ENCODE measurements at regions not wholly inside any gene's neighbourhood (a gene's known extent, or its start where the extent isn't known, plus 50 kb on each side); places are given as distances from the start of the nearest gene placed in this dataset.

GRCh38 chr11:26201411-26201810 lies 130.5 kb upstream of the ANO3 start:
- DNase-seq: no peak

DNA sequence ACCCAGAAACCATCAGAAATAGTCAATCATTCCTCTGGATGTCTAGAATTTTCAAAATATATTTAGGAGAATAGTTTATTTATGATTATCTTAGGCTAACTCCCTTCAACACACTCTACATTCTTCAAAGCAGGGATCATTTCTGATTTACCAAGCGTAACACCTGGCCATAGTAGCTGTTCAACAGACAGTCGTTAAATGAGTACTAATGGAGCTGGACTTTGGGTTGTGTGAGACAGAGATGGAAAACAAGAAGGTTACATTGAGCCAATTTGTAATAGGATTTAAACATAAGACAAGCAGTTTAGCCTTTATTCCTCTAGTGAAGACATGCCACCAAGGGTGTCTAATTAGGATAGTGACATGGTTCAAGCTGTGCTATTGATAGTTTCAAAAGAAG lies 129.2 kb upstream of the ANO3 start:
- DNase-seq: no peak

DNA sequence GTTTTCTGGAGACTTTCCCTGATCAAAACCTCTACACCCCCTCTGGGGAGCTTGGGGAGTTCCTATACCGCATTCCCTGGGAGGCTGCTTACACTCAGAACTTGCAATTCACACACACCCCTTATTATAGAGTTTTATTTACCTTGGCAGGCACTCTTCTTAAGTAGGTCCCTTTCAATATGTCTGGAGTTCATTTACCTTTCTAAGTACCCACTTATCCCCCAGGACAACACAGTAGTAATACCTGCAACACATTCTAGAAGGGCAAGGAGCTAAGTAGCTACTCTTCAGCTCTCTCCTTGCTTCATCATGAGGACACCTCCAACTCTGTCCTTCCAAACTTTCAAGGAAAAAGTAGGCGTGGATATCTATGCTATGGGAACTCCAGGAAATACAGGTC lies 127.8 kb upstream of the ANO3 start:
- DNase-seq: no peak

DNA sequence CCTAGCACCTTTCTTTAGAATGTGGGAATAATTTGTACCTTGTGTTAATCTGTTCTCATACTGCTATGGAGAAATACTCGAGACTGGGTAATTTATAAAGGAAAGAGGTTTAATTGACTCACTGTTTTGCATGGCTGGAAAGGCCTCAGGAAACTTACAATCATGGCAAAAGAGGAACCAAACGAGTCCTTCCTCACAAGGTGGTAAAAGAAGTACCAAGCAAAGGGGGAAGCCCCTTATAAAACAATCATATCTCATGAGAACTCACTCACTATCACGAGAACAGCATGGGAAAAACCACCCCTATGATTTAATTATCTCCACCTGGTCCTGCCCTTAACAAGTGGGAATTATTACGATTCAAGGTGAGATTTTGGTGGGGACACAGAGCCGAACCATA lies 127.1 kb upstream of the ANO3 start:
- no peak for DNase-seq

GRCh38 chr11:26219183-26220117 lies 112.5 kb upstream of the ANO3 start:
- DNase-seq: no peak

GRCh38 chr11:26225646-26226045 lies 106.3 kb upstream of the ANO3 start:
- no peak for DNase-seq

DNA sequence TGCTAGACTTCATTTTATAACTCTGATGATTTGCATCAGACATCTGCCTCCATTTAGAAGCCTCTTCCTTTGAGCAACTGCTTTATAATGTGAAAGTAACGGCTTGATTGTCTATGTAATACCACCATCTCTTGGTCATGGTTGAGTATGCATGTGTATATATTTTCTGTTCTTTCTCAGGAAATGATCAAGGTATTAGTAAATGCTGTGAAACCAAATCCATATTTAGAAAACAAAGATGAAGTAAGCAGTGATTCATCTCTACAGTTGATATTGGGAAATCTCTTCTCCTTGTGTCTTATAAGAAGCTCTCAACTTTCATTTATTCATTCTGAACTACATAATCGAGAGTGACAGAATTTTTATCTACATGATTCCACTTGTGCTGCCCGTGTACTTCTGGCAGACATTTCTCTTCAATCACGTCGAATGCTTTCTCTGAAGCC lies 104.6 kb upstream of the ANO3 start:
- DNase-seq: no peak

GRCh38 chr11:26227883-26228502 lies 103.9 kb upstream of the ANO3 start:
- no peak for DNase-seq

- DNase-seq: no peak
These were observed 103.2 kb upstream of the ANO3 start for GRCh38 chr11:26228778-26229177.

DNA sequence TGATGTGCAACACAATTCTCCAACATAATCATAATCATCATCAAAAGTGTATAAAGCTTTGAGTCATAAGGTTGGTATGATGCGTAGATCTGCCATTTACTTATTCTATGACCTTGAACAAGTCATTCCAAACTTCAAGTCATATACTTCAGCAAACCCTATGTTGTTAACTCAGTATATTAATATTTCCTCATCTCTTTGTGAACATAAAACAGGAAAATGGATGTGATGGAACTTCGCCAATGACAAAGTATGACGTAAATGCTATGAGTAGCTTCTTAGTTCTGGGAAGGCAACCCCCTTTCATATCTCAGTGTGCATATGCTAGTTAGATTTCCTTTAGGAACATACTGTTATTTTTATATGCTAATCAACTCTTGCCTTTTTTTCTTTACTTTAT lies 102.7 kb upstream of the ANO3 start:
- no peak for DNase-seq

GRCh38 chr11:26229981-26230380 lies 101.9 kb upstream of the ANO3 start:
- no peak for DNase-seq

DNA sequence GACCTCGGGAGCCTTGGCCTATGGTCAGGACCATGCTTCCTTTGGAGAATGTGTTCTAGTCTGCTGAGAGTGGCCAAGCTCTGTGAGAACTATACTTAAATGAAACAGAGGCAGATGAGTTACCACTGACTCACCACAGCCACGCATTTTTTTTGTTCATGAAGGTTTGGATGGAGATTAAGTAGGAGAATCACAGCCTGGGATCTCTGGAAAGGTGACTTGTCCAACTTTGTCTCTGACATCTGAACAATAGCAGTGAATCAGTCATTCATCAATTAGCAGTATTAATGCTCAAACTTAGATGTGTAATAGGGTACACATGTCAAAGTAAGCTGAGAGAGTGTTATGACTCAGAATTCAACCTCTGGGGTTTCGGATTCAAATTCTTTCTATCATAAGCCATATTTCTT lies 100.7 kb upstream of the ANO3 start:
- DNase-seq: no peak

DNA sequence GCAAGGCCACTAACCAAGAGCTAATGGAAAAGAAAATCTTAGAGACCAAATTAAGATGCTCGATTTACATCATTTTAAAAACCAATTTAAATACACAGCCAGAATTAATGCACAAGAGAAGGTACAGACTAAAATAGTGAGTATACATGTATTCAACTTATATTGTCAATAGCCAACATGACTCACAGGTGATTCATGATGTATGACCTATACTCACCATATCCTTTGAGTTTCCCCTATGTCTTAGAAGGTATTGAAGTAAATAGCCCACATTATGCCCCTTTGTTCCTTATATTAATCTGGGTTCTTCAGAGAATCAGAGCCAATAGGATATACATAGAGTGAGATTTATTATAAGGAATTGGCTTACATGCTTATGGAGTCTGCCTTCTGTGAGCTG lies 97.5 kb upstream of the ANO3 start:
- DNase-seq: no peak

- DNase-seq: no peak
These were observed 88.5 kb upstream of the ANO3 start for GRCh38 chr11:26243426-26243825.

DNA sequence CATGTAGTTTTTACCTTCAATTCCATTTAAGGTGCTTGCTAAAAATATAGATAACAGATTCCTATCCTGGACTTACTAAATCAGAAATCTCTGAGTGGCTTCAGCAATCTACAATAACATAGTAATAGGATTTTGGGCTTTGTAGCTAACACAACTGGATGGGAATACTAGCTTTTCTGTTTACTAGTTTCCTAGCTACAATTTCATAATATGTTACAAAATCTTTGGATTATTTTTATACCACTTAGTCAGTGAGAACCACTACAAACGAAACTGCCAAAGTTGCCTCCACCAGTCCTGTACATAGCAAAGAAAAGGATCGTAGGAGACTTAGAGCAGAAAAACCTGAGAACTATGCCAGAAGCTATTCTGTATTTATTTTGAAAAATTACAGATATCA lies 87.7 kb upstream of the ANO3 start:
- no peak for DNase-seq

- DNase-seq: no peak
These were observed 86.9 kb upstream of the ANO3 start for GRCh38 chr11:26245046-26245445.

GRCh38 chr11:26247340-26247739 lies 84.6 kb upstream of the ANO3 start:
- no peak for DNase-seq

GRCh38 chr11:26248661-26249060 lies 83.3 kb upstream of the ANO3 start:
- no peak for DNase-seq

- DNase-seq: no peak
These were observed 77.6 kb upstream of the ANO3 start for GRCh38 chr11:26254378-26254777.

GRCh38 chr11:26263769-26264168 lies 68.2 kb upstream of the ANO3 start:
- DNase-seq: no peak

- no peak for DNase-seq
These were observed 67.7 kb upstream of the ANO3 start for GRCh38 chr11:26264266-26264665.

DNA sequence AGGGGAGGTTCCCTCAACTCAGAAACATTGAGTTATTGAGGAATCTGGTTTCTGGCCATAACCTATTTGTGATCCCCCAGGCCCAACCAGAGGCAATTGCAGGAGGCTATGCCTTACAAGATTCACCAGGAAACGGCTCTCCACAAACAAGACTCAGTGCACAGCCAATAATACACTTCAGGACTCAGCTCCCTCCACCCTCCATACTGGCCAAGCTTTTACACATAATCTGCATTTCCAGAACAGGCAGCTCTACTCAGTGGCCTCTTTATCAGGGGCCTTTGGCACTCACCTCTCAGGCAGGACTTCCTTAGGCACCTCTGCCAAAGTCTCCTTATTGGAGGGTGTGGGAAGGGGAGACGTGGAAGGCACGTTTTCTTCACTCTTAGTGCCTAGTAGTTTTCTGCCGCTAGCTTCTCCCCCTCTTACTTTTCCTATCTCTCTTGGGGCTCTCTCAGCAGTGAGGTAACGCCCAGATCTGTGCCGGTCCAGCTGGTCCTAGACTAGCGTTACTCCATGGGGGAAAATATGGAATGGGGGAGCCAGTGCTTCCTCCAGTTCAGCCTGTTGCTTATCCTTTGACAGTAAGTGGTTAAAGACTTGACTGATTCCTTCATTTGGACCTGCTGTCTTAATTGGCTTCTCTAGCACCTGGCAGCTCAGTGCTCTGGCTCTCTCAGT lies 62.8 kb upstream of the ANO3 start:
- DNase-seq: no peak

- DNase-seq: no peak
These were observed 60.3 kb upstream of the ANO3 start for GRCh38 chr11:26271666-26272065.

Data from stimulated activated CD4-positive, alpha-beta T cell treated with anti-CD3 and anti-CD28 coated beads, Interleukin-2, amount 100 ng/mL, for 24 hours (primary cell).